Gastrocnemius medialis (tissue), 4 donors: ENCODE measurements at regions not wholly inside any gene's neighbourhood (a gene's known extent, or its start where the extent isn't known, plus 50 kb on each side); places are given as distances from the start of the nearest gene placed in this dataset.

ENCODE experiments used
- ATAC-seq, 2 donors: fragments of 150-250 bp; one replicate each; pipeline ENCODE4 v1.9.1; 2016
- DNase-seq, 2 donors: peaks; one replicate each; pipeline ENCODE4 v3.0.0-alpha.2; 2019
- H3K27ac ChIP-seq, 4 donors: fragments of 200-600 bp; sonication (generic); 1 replicate in 1 of 4; 2 replicates in 3 of 4; pipeline ENCODE4 v1.5.1; 2016 to 2018; ENCODE audit warnings: mild to moderate bottlenecking in 2 of 4, moderate library complexity in 1 of 4
- H3K27me3 ChIP-seq, 3 donors: fragments of 200-600 bp; sonication (generic) in 2 of 3; 1 replicate in 1 of 3; 2 replicates in 2 of 3; pipeline versions ENCODE4 v1.5.1 to v1.6.0; 2016 to 2019; ENCODE audit warnings: mild to moderate bottlenecking in 1 of 3, moderate library complexity in 1 of 3
- H3K36me3 ChIP-seq, 2 donors: fragments of 200-600 bp; sonication (generic) in 1 of 2; one replicate each; pipeline ENCODE4 v1.5.1; 2017 to 2018
- H3K4me1 ChIP-seq, 2 donors: fragments of 200-600 bp; sonication (generic) in 1 of 2; one replicate each; pipeline ENCODE4 v1.5.1; 2016 to 2017; ENCODE audit warnings: mild to moderate bottlenecking in 2 of 2
- H3K4me3 ChIP-seq, 4 donors: fragments of 200-600 bp; sonication (generic) in 3 of 4; 1 replicate in 1 of 4; 2 replicates in 3 of 4; pipeline ENCODE4 v1.5.1; 2016 to 2019; ENCODE audit warnings: mild to moderate bottlenecking in 2 of 4
- H3K9me3 ChIP-seq, 3 donors: fragments of 200-600 bp; sonication (generic) in 2 of 3; 1 replicate in 1 of 3; 2 replicates in 2 of 3; pipeline ENCODE4 v1.5.1; 2016 to 2019
- CTCF ChIP-seq, 5 experiments: fragments of 450-650 bp in 3 of 5; fragments of 200-600 bp in 2 of 5; sonication (generic) in 2 of 5; IDR thresholded peaks in 4 of 5; conservative IDR thresholded peaks in 1 of 5; 1 replicate in 4 of 5; 2 replicates in 1 of 5; pipeline ENCODE4 v1.5.1; 2016 to 2019; ENCODE audit warnings: antibody characterized with exemption in 5 of 5, mild to moderate bottlenecking in 3 of 5, moderate library complexity in 3 of 5
- POLR2A ChIP-seq, 2 donors: fragments of 450-650 bp; IDR thresholded peaks; one replicate each; pipeline ENCODE4 v1.6.1; 2017; ENCODE audit warnings: antibody characterized with exemption in 2 of 2, mild to moderate bottlenecking in 2 of 2, moderate library complexity in 2 of 2
- in situ Hi-C, 4 donors: fragments of 200-750 bp; cut with MboI; loops; one replicate each; pipeline versions ENCODE4 v1.15.0 to v1.8.0; 2017; ENCODE audit warnings: low sequenced_read_pairs in 4 of 4
- intact Hi-C: fragments of 100-400 bp; cut with DNase I; formaldehyde crosslinking; loops from one replicate; pipeline ENCODE4 v1.15.1; 2023; ENCODE audit warnings: low total_unique reads

GRCh38 chr13:108142702-108143436 lies 72.5 kb downstream of the LIG4 start:
- H3K36me3 ChIP-seq = no peaks in the 10 kb centered on the region
- ATAC-seq = no peak
- in situ Hi-C loops = no loop called here
- H3K4me1 ChIP-seq = no peaks in the 10 kb centered on the region
- H3K27ac ChIP-seq = no peak overlapping the region
- H3K4me3 ChIP-seq = no peak overlapping the region
- H3K9me3 ChIP-seq = no peaks in the 10 kb centered on the region
- intact Hi-C loops = no loop called here
- H3K27me3 ChIP-seq = no peaks in the 10 kb centered on the region
- TF ChIP-seq CTCF (IDR thresholded peaks at IDR 0.05 in 4 of 5, conservative IDR thresholded peaks at IDR 0.05 in 1 of 5) (no peak), POLR2A (IDR thresholded peaks at IDR 0.05) (no peak)
- DNase-seq = no peak

- Histone ChIP-seq H3K4me1 (no peaks in the 10 kb centered on the region), H3K27me3 (no peaks in the 10 kb centered on the region), H3K4me3 (no peak overlapping the region), H3K36me3 (no peaks in the 10 kb centered on the region), H3K27ac (no peak overlapping the region), H3K9me3 (no peaks in the 10 kb centered on the region)
- ATAC-seq = no peak
- TF ChIP-seq POLR2A (IDR thresholded peaks at IDR 0.05) = no peak
- TF ChIP-seq CTCF (IDR thresholded peaks at IDR 0.05 in 4 of 5, conservative IDR thresholded peaks at IDR 0.05 in 1 of 5) = no peak
- intact Hi-C loops (no loop called here), in situ Hi-C loops (no loop called here)
- DNase-seq = no peak
Observed at GRCh38 chr13:108137176-108137575, 78.2 kb downstream of the LIG4 start.

- DNase-seq (no peak), ATAC-seq (no peak)
- H3K4me1 ChIP-seq = no peaks in the 10 kb centered on the region
- no peaks in the 10 kb centered on the region for H3K9me3 ChIP-seq
- no peaks in the 10 kb centered on the region for H3K36me3 ChIP-seq
- in situ Hi-C loops = no loop called here
- H3K27me3 ChIP-seq = no peaks in the 10 kb centered on the region
- TF ChIP-seq CTCF (IDR thresholded peaks at IDR 0.05 in 4 of 5, conservative IDR thresholded peaks at IDR 0.05 in 1 of 5) = no peak
- no peak for TF ChIP-seq POLR2A (IDR thresholded peaks at IDR 0.05)
- intact Hi-C loops = no loop called here
- H3K27ac ChIP-seq = no peak overlapping the region
- no peak overlapping the region for H3K4me3 ChIP-seq
Observed at GRCh38 chr13:108127406-108127805, 87.9 kb downstream of the LIG4 start.

GRCh38 chr13:108126056-108126455 lies 89.3 kb downstream of the LIG4 start:
- H3K4me1 ChIP-seq = no peaks in the 10 kb centered on the region
- no peak for ATAC-seq
- H3K9me3 ChIP-seq = no peaks in the 10 kb centered on the region
- no peak for TF ChIP-seq CTCF (IDR thresholded peaks at IDR 0.05 in 4 of 5, conservative IDR thresholded peaks at IDR 0.05 in 1 of 5)
- no peak for TF ChIP-seq POLR2A (IDR thresholded peaks at IDR 0.05)
- H3K27me3 ChIP-seq = no peaks in the 10 kb centered on the region
- DNase-seq = no peak
- in situ Hi-C loops (no loop called here), intact Hi-C loops (no loop called here)
- no peak overlapping the region for H3K27ac ChIP-seq
- no peak overlapping the region for H3K4me3 ChIP-seq
- H3K36me3 ChIP-seq = no peaks in the 10 kb centered on the region

GRCh38 chr13:108121406-108121805 lies 93.9 kb downstream of the LIG4 start:
- Histone ChIP-seq H3K4me3 (no peak overlapping the region), H3K4me1 (no peaks in the 10 kb centered on the region), H3K36me3 (no peaks in the 10 kb centered on the region), H3K27ac (no peak overlapping the region), H3K27me3 (no peaks in the 10 kb centered on the region), H3K9me3 (no peaks in the 10 kb centered on the region)
- no peak for TF ChIP-seq POLR2A (IDR thresholded peaks at IDR 0.05)
- TF ChIP-seq CTCF (IDR thresholded peaks at IDR 0.05 in 4 of 5, conservative IDR thresholded peaks at IDR 0.05 in 1 of 5) = no peak
- intact Hi-C loops = no loop called here
- in situ Hi-C loops = no loop called here
- DNase-seq (no peak), ATAC-seq (no peak)
